H9 (cell line): ENCODE measurements at regions not wholly inside any gene's neighbourhood (a gene's known extent, or its start where the extent isn't known, plus 50 kb on each side); places are given as distances from the start of the nearest gene placed in this dataset.

Experiments used
- DNase-seq: peaks from one replicate; pipeline ENCODE4 v3.0.0-alpha.2; 2017
- H2AFZ ChIP-seq: one replicate; pipeline ENCODE4 v1.6.1; 2013; ENCODE audit warnings: mild to moderate bottlenecking, low read length, control low read depth, moderate library complexity
- H2AK5ac ChIP-seq: 2 replicates; pipeline ENCODE4 v1.6.1; 2013; ENCODE audit warnings: low read length, control low read depth, mixed read lengths; ENCODE audit not compliant: insufficient read length
- H2BK120ac ChIP-seq: one replicate; pipeline ENCODE4 v1.6.1; 2013; ENCODE audit warnings: low read depth, mild to moderate bottlenecking, low read length, control low read depth, inconsistent platforms; ENCODE audit not compliant: poor library complexity, severe bottlenecking
- H2BK12ac ChIP-seq: 2 replicates; pipeline ENCODE4 v1.6.1; 2013; ENCODE audit warnings: low read length, control low read depth, mixed read lengths, low read depth; ENCODE audit not compliant: insufficient read length
- H2BK15ac ChIP-seq: 2 replicates; pipeline ENCODE4 v1.6.1; 2013; ENCODE audit warnings: low read depth, low read length, control low read depth
- H2BK20ac ChIP-seq: one replicate; pipeline ENCODE4 v1.6.1; 2013; ENCODE audit warnings: low read depth, mild to moderate bottlenecking, low read length, control low read depth, inconsistent platforms; ENCODE audit not compliant: poor library complexity, severe bottlenecking
- H2BK5ac ChIP-seq: 2 replicates; pipeline ENCODE4 v1.6.1; 2013; ENCODE audit warnings: low read length, control low read depth, mixed read lengths; ENCODE audit not compliant: insufficient read length
- H3K14ac ChIP-seq: 2 replicates; pipeline ENCODE4 v1.6.1; 2013; ENCODE audit warnings: low read length, control low read depth; ENCODE audit not compliant: insufficient read depth
- H3K18ac ChIP-seq: 2 replicates; pipeline ENCODE4 v1.6.1; 2013; ENCODE audit warnings: low read depth, mild to moderate bottlenecking, mixed read lengths, low read length, control low read depth; ENCODE audit not compliant: insufficient read length
- H3K23ac ChIP-seq: 2 replicates; pipeline ENCODE4 v1.6.1; 2013; ENCODE audit warnings: low read length, control low read depth, mixed read lengths, low read depth; ENCODE audit not compliant: insufficient read length
- H3K23me2 ChIP-seq: 2 replicates; pipeline ENCODE4 v1.6.1; 2013; ENCODE audit warnings: low read depth, mild to moderate bottlenecking, mixed read lengths, low read length, control low read depth; ENCODE audit not compliant: insufficient read length, poor library complexity, severe bottlenecking
- H3K27ac ChIP-seq: 2 replicates; pipeline ENCODE4 v1.5.1; 2013; ENCODE audit warnings: low read length, control low read depth, mixed read lengths, low read depth; ENCODE audit not compliant: insufficient read length
- H3K27me3 ChIP-seq: 2 replicates; pipeline ENCODE4 v1.6.1; 2013; ENCODE audit warnings: low read length, control low read depth, inconsistent platforms; ENCODE audit not compliant: insufficient read depth
- H3K4ac ChIP-seq: 2 replicates; pipeline ENCODE4 v1.6.1; 2013; ENCODE audit warnings: low read depth, mild to moderate bottlenecking, control low read depth, inconsistent platforms, low read length, moderate library complexity
- H3K4me1 ChIP-seq: 2 replicates; pipeline ENCODE4 v1.6.1; 2013; ENCODE audit warnings: low read length, control low read depth, inconsistent platforms; ENCODE audit not compliant: insufficient read depth
- H3K4me2 ChIP-seq: 2 replicates; pipeline ENCODE4 v1.6.1; 2013; ENCODE audit warnings: low read length, control low read depth, mixed read lengths; ENCODE audit not compliant: insufficient read length, insufficient read depth
- H3K56ac ChIP-seq: 2 replicates; pipeline ENCODE4 v1.6.1; 2013; ENCODE audit warnings: low read depth, mild to moderate bottlenecking, mixed read lengths, low read length, control low read depth; ENCODE audit not compliant: insufficient read length
- H3K79me1 ChIP-seq: 2 replicates; pipeline ENCODE4 v1.6.1; 2013; ENCODE audit warnings: low read depth, mild to moderate bottlenecking, moderate library complexity, low read length, control low read depth, inconsistent platforms; ENCODE audit not compliant: insufficient read depth, poor library complexity, severe bottlenecking
- H3K79me2 ChIP-seq: 2 replicates; pipeline ENCODE4 v1.6.1; 2013; ENCODE audit warnings: low read length, control low read depth, inconsistent platforms; ENCODE audit not compliant: insufficient read depth
- H3K9ac ChIP-seq: 2 replicates; pipeline ENCODE4 v1.6.1; 2013; ENCODE audit warnings: low read length, control low read depth, mixed read lengths; ENCODE audit not compliant: insufficient read length; ENCODE audit errors: extremely low read depth
- H3K9me3 ChIP-seq: one replicate; pipeline ENCODE4 v1.6.1; 2013; ENCODE audit warnings: low read depth, low read length, inconsistent platforms; ENCODE audit not compliant: control insufficient read depth
- H3T11ph ChIP-seq: one replicate; pipeline ENCODE4 v1.6.1; 2013; ENCODE audit warnings: mild to moderate bottlenecking, low read length, control low read depth, inconsistent platforms
- H4K20me1 ChIP-seq: one replicate; pipeline ENCODE4 v1.6.1; 2013; ENCODE audit not compliant: control insufficient read depth, insufficient read length, insufficient read depth
- H4K5ac ChIP-seq: 2 replicates; pipeline ENCODE4 v1.6.1; 2013; ENCODE audit warnings: low read depth, mild to moderate bottlenecking, mixed read lengths, low read length, control low read depth; ENCODE audit not compliant: insufficient read length
- H4K8ac ChIP-seq: replicated peaks from 2 replicates; pipeline ENCODE4 v1.6.1; 2013; ENCODE audit warnings: low read length, control low read depth, mixed read lengths, low read depth; ENCODE audit not compliant: insufficient read length
- H4K91ac ChIP-seq: 2 replicates; pipeline ENCODE4 v1.6.1; 2013; ENCODE audit warnings: low read depth, mild to moderate bottlenecking, moderate library complexity, mixed read lengths, low read length, control low read depth; ENCODE audit not compliant: insufficient read length
- H3K27ac Mint-ChIP-seq, 3 experiments: 2 replicates in 2 of 3; 3 replicates in 1 of 3; pipeline ENCODE4 v1.8.0; 2020 to 2021; ENCODE audit warnings: mixed read lengths in 3 of 3, mild to moderate bottlenecking in 1 of 3, moderate library complexity in 1 of 3
- H3K27me3 Mint-ChIP-seq: 2 replicates; pipeline ENCODE4 v1.8.0; 2021; ENCODE audit warnings: low read depth, mild to moderate bottlenecking, moderate library complexity, mixed read lengths
- H3K36me3 Mint-ChIP-seq, 3 experiments: 2 replicates in 2 of 3; 3 replicates in 1 of 3; pipeline ENCODE4 v1.8.0; 2020 to 2021; ENCODE audit warnings: low read depth in 3 of 3, mixed read lengths in 3 of 3; ENCODE audit not compliant: insufficient read depth in 1 of 3
- H3K4me1 Mint-ChIP-seq, 2 experiments: 2 replicates each; pipeline ENCODE4 v1.8.0; 2020; ENCODE audit warnings: mixed read lengths in 2 of 2
- H3K4me3 Mint-ChIP-seq, 2 experiments: 2 replicates in 1 of 2; 3 replicates in 1 of 2; pipeline ENCODE4 v1.8.0; 2020 to 2021; ENCODE audit warnings: mild to moderate bottlenecking in 2 of 2, mixed read lengths in 2 of 2, moderate library complexity in 1 of 2
- H3K9me3 Mint-ChIP-seq, 2 experiments: 2 replicates in 1 of 2; 3 replicates in 1 of 2; pipeline ENCODE4 v1.8.0; 2020; ENCODE audit warnings: mild to moderate bottlenecking in 2 of 2, mixed read lengths in 2 of 2, moderate library complexity in 1 of 2
- CTCF ChIP-seq: fragments of 200-600 bp; sonication (generic); conservative IDR thresholded peaks from 3 replicates; pipeline ENCODE4 v1.8.0; 2021; ENCODE audit warnings: antibody characterized with exemption, mild to moderate bottlenecking
- WGBS: extraction: QIAGEN DNeasy Blood & Tissue Kit; methylation state at CpG from one replicate; pipeline ENCODE4 v1.1.7; 2013; ENCODE audit warnings: missing lambda C conversion rate, low lambda C conversion rate, mixed read lengths; ENCODE audit not compliant: insufficient read length; ENCODE audit errors: extremely low coverage; 5-methylcytosine and 5-hydroxymethylcytosine counted together

- no peak overlapping the region for H2AK5ac ChIP-seq
- no peak overlapping the region for H4K91ac ChIP-seq
- Mint-ChIP-seq H3K27me3 (peaks cover 35% of the 10 kb centered on the region), H3K4me1 (peaks cover 18% of the 10 kb centered on the region in 2 experiments), H3K9me3 (no peaks in the 10 kb centered on the region; a peak in 1 of 5 replicates), H3K36me3 (no peaks in the 10 kb centered on the region), H3K27ac (no peak overlapping the region), H3K4me3 (no peak overlapping the region)
- no peaks in the 10 kb centered on the region for H3K23me2 ChIP-seq
- no peaks in the 10 kb centered on the region for H4K20me1 ChIP-seq
- no peak overlapping the region for H3K9ac ChIP-seq
- no peak overlapping the region for H4K5ac ChIP-seq
- H3K4ac ChIP-seq, result no peak overlapping the region
- no peak overlapping the region for H3K14ac ChIP-seq
- H3K4me2 ChIP-seq, result no peak overlapping the region
- no peak overlapping the region for H2BK5ac ChIP-seq
- no peak overlapping the region for H2AFZ ChIP-seq
- H3K9me3 ChIP-seq, result no peaks in the 10 kb centered on the region
- no peaks in the 10 kb centered on the region; the same call in 1 of the 2 replicates for H3K27me3 ChIP-seq
- H2BK120ac ChIP-seq, result no peak overlapping the region
- H3T11ph ChIP-seq, result no peak overlapping the region
- no peaks in the 10 kb centered on the region for H3K79me2 ChIP-seq
- H3K4me1 ChIP-seq, result peaks cover 2% of the 10 kb centered on the region; the same call in 1 of the 2 replicates
- no peak overlapping the region for H2BK20ac ChIP-seq
- no peak for TF ChIP-seq CTCF
- WGBS, result no CpG with 5 or more reads among the region's 5 CpGs
- H3K18ac ChIP-seq, result no peak overlapping the region
- H3K79me1 ChIP-seq, result no peaks in the 10 kb centered on the region
- no peak overlapping the region for H2BK15ac ChIP-seq
- no peak overlapping the region for H4K8ac ChIP-seq
- H3K23ac ChIP-seq, result no peak overlapping the region
- no peak for DNase-seq
- H2BK12ac ChIP-seq, result no peak overlapping the region
- no peak overlapping the region for H3K27ac ChIP-seq
- H3K56ac ChIP-seq, result no peak overlapping the region
These were observed 490.8 kb upstream of the CELF2 start for GRCh38 chr10:10526846-10527245.
